Activated CD4-positive, alpha-beta T cell treated with anti-CD3 and anti-CD28 coated beads, Interleukin-2, Interleukin-4, amounts not matched to agents 100 ng/mL and 50 ng/mL, durations not matched to agents 16 hours and 8 hours (primary cell): ENCODE measurements at regions not wholly inside any gene's neighbourhood (a gene's known extent, or its start where the extent isn't known, plus 50 kb on each side); places are given as distances from the start of the nearest gene placed in this dataset.
"Not testable (repeated sequence)": the region's sequence is repeated elsewhere in the genome, so short reads cannot be mapped to it uniquely, and the experiment has no call there.

Source experiments
- DNase-seq: peaks from one replicate; pipeline ENCODE4 v3.0.0-alpha.2; 2020; ENCODE audit warnings: low spot score

- DNase-seq, result no peak
Observed at GRCh38 chr13:97520061-97520460, 86.1 kb downstream of the RAP2A start.

GRCh38 chr13:97520866-97521265 lies 86.9 kb downstream of the RAP2A start:
- no peak for DNase-seq

- no peak for DNase-seq
Observed at GRCh38 chr13:97521726-97522125, 87.8 kb downstream of the RAP2A start.

GRCh38 chr13:97522243-97522642 lies 88.3 kb downstream of the RAP2A start:
- no peak for DNase-seq

GRCh38 chr13:97526556-97526955 lies 92.6 kb downstream of the RAP2A start:
- DNase-seq, result no peak

- no peak for DNase-seq
Observed at GRCh38 chr13:97528518-97528917, 94.5 kb downstream of the RAP2A start.

GRCh38 chr13:97534540-97534939 lies 100.6 kb downstream of the RAP2A start:
- DNase-seq, result no peak

- DNase-seq, result no peak
Observed at GRCh38 chr13:97535614-97536013, 101.6 kb downstream of the RAP2A start.

GRCh38 chr13:97537110-97537509 lies 103.1 kb downstream of the RAP2A start:
- no peak for DNase-seq

GRCh38 chr13:97538203-97538602 lies 104.2 kb downstream of the RAP2A start:
- DNase-seq, result no peak

GRCh38 chr13:97539651-97540610 lies 106.0 kb downstream of the RAP2A start:
- DNase-seq, result peak; percentile 20

GRCh38 chr13:97540696-97541095 lies 106.7 kb downstream of the RAP2A start:
- DNase-seq, result no peak

GRCh38 chr13:97542102-97542685 lies 108.2 kb downstream of the RAP2A start:
- no peak for DNase-seq

- DNase-seq, result no peak
Observed at GRCh38 chr13:97544031-97544765, 110.2 kb downstream of the RAP2A start.

- not testable (repeated sequence) for DNase-seq
Observed at GRCh38 chr13:97544971-97545499, 111.1 kb downstream of the RAP2A start.

- DNase-seq, result no peak
Observed at GRCh38 chr13:97548138-97548537, 114.2 kb downstream of the RAP2A start.

- DNase-seq, result no peak
Observed at GRCh38 chr13:97548711-97549110, 114.7 kb downstream of the RAP2A start.

- DNase-seq, result no peak
Observed at GRCh38 chr13:97549201-97549600, 115.2 kb downstream of the RAP2A start.

- DNase-seq, result no peak
Observed at GRCh38 chr13:97554496-97554895, 120.5 kb downstream of the RAP2A start.

GRCh38 chr13:97555034-97555433 lies 121.1 kb downstream of the RAP2A start:
- no peak for DNase-seq

- DNase-seq, result no peak
Observed at GRCh38 chr13:97559030-97559429, 125.1 kb downstream of the RAP2A start.

GRCh38 chr13:97559981-97560380 lies 126.0 kb downstream of the RAP2A start:
- DNase-seq, result no peak
